ENCODE measurements at regions not wholly inside any gene's neighbourhood (a gene's known extent, or its start where the extent isn't known, plus 50 kb on each side); places are given as distances from the start of the nearest gene placed in this dataset. TPM values are rescaled to one million over a fixed set of nuclear protein-coding genes. Genes with fewer than 3 reads are reported as not detected.
"Not testable (repeated sequence)": the region's sequence is repeated elsewhere in the genome, so short reads cannot be mapped to it uniquely, and the experiment has no call there.

GRCh38 chr5:27103486-27103885 is 65.1 kb upstream of the CDH9 start:
- no peak overlapping the region for H3K27ac ChIP-seq
- intact Hi-C loops (cut with DNase I), result no loop called here
- TF ChIP-seq CTCF (IDR thresholded peaks at IDR 0.05) (no peak), EP300 (IDR thresholded peaks at IDR 0.05) (no peak), POLR2A (IDR thresholded peaks at IDR 0.05) (no peak)
- no peak overlapping the region for H3K4me3 ChIP-seq
- DNase-seq, result no peak
- H3K4me1 ChIP-seq (ENCODE audit: insufficient read depth), result no peaks in the 10 kb centered on the region
- H3K36me3 ChIP-seq, result no peaks in the 10 kb centered on the region
- no peaks in the 10 kb centered on the region for H3K27me3 ChIP-seq
- WGBS, 3 donors, result 39 to 56% (median 48%) methylated on average over 2 of the region's 2 CpGs
- H3K9me3 ChIP-seq, result no peaks in the 10 kb centered on the region

GRCh38 chr5:27095761-27096160 is 57.4 kb upstream of the CDH9 start:
- WGBS, 3 donors, result 93 to 97% (median 95%) methylated on average over 16 of the region's 16 CpGs
- H3K9me3 ChIP-seq; H3K27me3 ChIP-seq; DNase-seq; intact Hi-C loops (cut with DNase I); H3K36me3 ChIP-seq; H3K27ac ChIP-seq; H3K4me1 ChIP-seq (ENCODE audit: insufficient read depth); H3K4me3 ChIP-seq: not testable (repeated sequence)

GRCh38 chr5:27093279-27093678 is 54.9 kb upstream of the CDH9 start:
- Histone ChIP-seq H3K36me3 (no peaks in the 10 kb centered on the region), H3K4me3 (no peak overlapping the region), H3K9me3 (no peaks in the 10 kb centered on the region), H3K27ac (no peak overlapping the region), H3K4me1 (ENCODE audit: insufficient read depth) (no peaks in the 10 kb centered on the region), H3K27me3 (no peaks in the 10 kb centered on the region)
- no peak for DNase-seq
- 78 to 91% (median 82%) methylated on average over 2 of the region's 2 CpGs for WGBS, 3 donors
- intact Hi-C loops (cut with DNase I), result no loop called here
- TF ChIP-seq POLR2A (IDR thresholded peaks at IDR 0.05) (no peak), CTCF (IDR thresholded peaks at IDR 0.05) (no peak), EP300 (IDR thresholded peaks at IDR 0.05) (no peak)

GRCh38 chr5:27091858-27092257 is 53.5 kb upstream of the CDH9 start:
- H3K27ac ChIP-seq, result no peak overlapping the region
- 72 to 81% (median 73%) methylated on average over 1 of the region's 1 CpG for WGBS, 3 donors
- no peak for DNase-seq
- TF ChIP-seq EP300 (IDR thresholded peaks at IDR 0.05) (no peak), POLR2A (IDR thresholded peaks at IDR 0.05) (no peak), CTCF (IDR thresholded peaks at IDR 0.05) (no peak)
- intact Hi-C loops (cut with DNase I), result no loop called here
- no peaks in the 10 kb centered on the region for H3K27me3 ChIP-seq
- H3K4me1 ChIP-seq (ENCODE audit: insufficient read depth), result no peaks in the 10 kb centered on the region
- H3K36me3 ChIP-seq, result no peaks in the 10 kb centered on the region
- no peaks in the 10 kb centered on the region for H3K9me3 ChIP-seq
- no peak overlapping the region for H3K4me3 ChIP-seq

GRCh38 chr5:27088822-27089221 is 50.4 kb upstream of the CDH9 start:
- H3K36me3 ChIP-seq; intact Hi-C loops (cut with DNase I); H3K9me3 ChIP-seq; H3K27me3 ChIP-seq; H3K4me1 ChIP-seq (ENCODE audit: insufficient read depth); H3K4me3 ChIP-seq; H3K27ac ChIP-seq; DNase-seq: not testable (repeated sequence)
- WGBS, 3 donors, result 93 to 95% (median 94%) methylated on average over 4 of the region's 4 CpGs

Small RNAs in the stretch of these regions (small RNA-seq; reads per million reads assigned to genes)
- gene AC010385.1, result not detected
- not detected for gene AC010385.3
- gene AC026421.1, result not detected
- not detected for gene AC114300.1
- gene LSP1P3, result not detected
- gene RF00425, result not detected
- not detected for gene RNU6-738P
- not detected for gene RNU6-909P
- not detected for gene UBL5P1

Data from ovary (tissue), 7 donors.